ENCODE measurements at regions not wholly inside any gene's neighbourhood (a gene's known extent, or its start where the extent isn't known, plus 50 kb on each side); places are given as distances from the start of the nearest gene placed in this dataset.

- no peak for TF ChIP-seq ESRRA (IDR thresholded peaks at IDR 0.05; ENCODE audit: borderline replicate concordance, low read length)
- TF ChIP-seq, protein P1, sequence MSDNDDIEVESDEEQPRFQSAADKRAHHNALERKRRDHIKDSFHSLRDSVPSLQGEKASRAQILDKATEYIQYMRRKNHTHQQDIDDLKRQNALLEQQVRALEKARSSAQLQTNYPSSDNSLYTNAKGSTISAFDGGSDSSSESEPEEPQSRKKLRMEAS (IDR thresholded peaks at IDR 0.05) = no peak
- TF ChIP-seq BHLHE40 (IDR thresholded peaks at IDR 0.05; ENCODE audit: low read depth, low read length) = no peak
- no peak for TF ChIP-seq CTCF (IDR thresholded peaks at IDR 0.05)
- no peak for TF ChIP-seq POLR2A (IDR thresholded peaks at IDR 0.05; ENCODE audit: low read length)
- TF ChIP-seq RNF2 (IDR thresholded peaks at IDR 0.05; ENCODE audit: borderline replicate concordance, low read depth) = no peak
- no peak for TF ChIP-seq ZC3H11A (IDR thresholded peaks at IDR 0.05)
These were observed 622.9 kb upstream of the SGO1 start for GRCh38 chr3:20808864-20809263.

All from A549 (cell line).